ENCODE measurements at regions not wholly inside any gene's neighbourhood (a gene's known extent, or its start where the extent isn't known, plus 50 kb on each side); places are given as distances from the start of the nearest gene placed in this dataset.

GRCh38 chr18:24988253-24988840, 363.6 kb downstream of the ZNF521 start:
- DNase-seq (ENCODE audit: low spot score): no peak

GRCh38 chr18:24989760-24990593, 362.0 kb downstream of the ZNF521 start:
- DNase-seq (ENCODE audit: low spot score): no peak

GRCh38 chr18:24990671-24991134, 361.3 kb downstream of the ZNF521 start:
- no peak for DNase-seq (ENCODE audit: low spot score)

GRCh38 chr18:24991141-24992060, 360.6 kb downstream of the ZNF521 start:
- no peak for DNase-seq (ENCODE audit: low spot score)

- no peak for DNase-seq (ENCODE audit: low spot score)
Observed at GRCh38 chr18:24992491-24992890, 359.5 kb downstream of the ZNF521 start.

GRCh38 chr18:24993628-24994027, 358.3 kb downstream of the ZNF521 start:
- no peak for DNase-seq (ENCODE audit: low spot score)

- DNase-seq (ENCODE audit: low spot score): no peak
Observed at GRCh38 chr18:24995056-24995455, 356.9 kb downstream of the ZNF521 start.

GRCh38 chr18:24995755-24996154, 356.2 kb downstream of the ZNF521 start:
- no peak for DNase-seq (ENCODE audit: low spot score)

GRCh38 chr18:24999650-25000267, 352.2 kb downstream of the ZNF521 start:
- no peak for DNase-seq (ENCODE audit: low spot score)

- DNase-seq (ENCODE audit: low spot score): no peak
Observed at GRCh38 chr18:25001803-25002202, 350.2 kb downstream of the ZNF521 start.

GRCh38 chr18:25005541-25006403, 346.2 kb downstream of the ZNF521 start:
- no peak for DNase-seq (ENCODE audit: low spot score)

GRCh38 chr18:25010623-25011374, 341.2 kb downstream of the ZNF521 start:
- no peak for DNase-seq (ENCODE audit: low spot score)
